GM12878 (cell line): ENCODE measurements at regions not wholly inside any gene's neighbourhood (a gene's known extent, or its start where the extent isn't known, plus 50 kb on each side); places are given as distances from the start of the nearest gene placed in this dataset.

Experiments
- CHD1 ChIP-seq: IDR thresholded peaks from 2 replicates; pipeline ENCODE4 v1.6.1; 2012; ENCODE audit warnings: low read depth, low read length, improper control_type of control experiment
- EED ChIP-seq: sonication (generic); IDR thresholded peaks from 2 replicates; pipeline ENCODE4 v1.6.1; 2016; ENCODE audit warnings: antibody characterized with exemption, low read depth
- EGR1 ChIP-seq, 2 experiments: IDR thresholded peaks; 1 replicate in 1 of 2; 2 replicates in 1 of 2; pipeline ENCODE4 v1.6.1; 2011 to 2012; ENCODE audit warnings: low read depth in 2 of 2, low read length in 2 of 2, borderline replicate concordance in 1 of 2, mild to moderate bottlenecking in 1 of 2, moderate library complexity in 1 of 2
- EP300 ChIP-seq, 2 experiments: fragments of 150-350 bp in 1 of 2; IDR thresholded peaks; 2 replicates each; pipeline ENCODE4 v1.6.1; 2011 to 2012; ENCODE audit warnings: low read depth in 2 of 2, low read length in 2 of 2, borderline replicate concordance in 1 of 2, improper control_type of control experiment in 1 of 2, inconsistent platforms in 1 of 2; ENCODE audit not compliant: control insufficient read depth in 1 of 2
- HCFC1 ChIP-seq: fragments of 150-350 bp; IDR thresholded peaks from 2 replicates; pipeline ENCODE4 v1.6.1; 2014; ENCODE audit warnings: low read length
- KLF5 ChIP-seq: fragments of 450-650 bp; IDR thresholded peaks from 2 replicates; pipeline ENCODE4 v1.6.1; 2014; ENCODE audit warnings: mild to moderate bottlenecking; ENCODE audit not compliant: partially characterized antibody
- POLR2A ChIP-seq: IDR thresholded peaks from 2 replicates; pipeline ENCODE4 v1.6.1; 2011; ENCODE audit warnings: low read depth, mild to moderate bottlenecking, low read length
- PRDM15 ChIP-seq: fragments of 450-650 bp; formaldehyde crosslinking; IDR thresholded peaks from 2 replicates; pipeline ENCODE4 v1.4.0; 2020; ENCODE audit warnings: mild to moderate bottlenecking, moderate library complexity
- RBBP5 ChIP-seq: fragments of 200-600 bp; sonication (generic); conservative IDR thresholded peaks from 2 replicates; pipeline ENCODE4 v1.6.1; 2016
- RCOR1 ChIP-seq: conservative IDR thresholded peaks from 2 replicates; pipeline ENCODE4 v1.6.1; 2012; ENCODE audit warnings: low read depth, low read length, improper control_type of control experiment
- TAF1 ChIP-seq: IDR thresholded peaks from 2 replicates; pipeline ENCODE4 v1.6.1; 2011; ENCODE audit warnings: mild to moderate bottlenecking, low read depth, low read length, borderline replicate concordance
- ZNF592 ChIP-seq: fragments of 450-650 bp; IDR thresholded peaks from 2 replicates; pipeline ENCODE4 v1.6.1; 2017; ENCODE audit warnings: mild to moderate bottlenecking, moderate library complexity
- TF ChIP-seq, protein P1 (sequence below), 3 experiments: IDR thresholded peaks in 2 of 3; conservative IDR thresholded peaks in 1 of 3; 2 replicates each; pipeline ENCODE4 v1.5.1; 2011; ENCODE audit warnings: low read depth in 3 of 3, low read length in 3 of 3, mild to moderate bottlenecking in 3 of 3, control low read depth in 2 of 3, moderate library complexity in 2 of 3, inconsistent platforms in 1 of 3, mixed read lengths in 1 of 3; ENCODE audit not compliant: control insufficient read depth in 2 of 3, insufficient read depth in 1 of 3; ENCODE audit errors: extremely low read depth in 1 of 3

DNA sequence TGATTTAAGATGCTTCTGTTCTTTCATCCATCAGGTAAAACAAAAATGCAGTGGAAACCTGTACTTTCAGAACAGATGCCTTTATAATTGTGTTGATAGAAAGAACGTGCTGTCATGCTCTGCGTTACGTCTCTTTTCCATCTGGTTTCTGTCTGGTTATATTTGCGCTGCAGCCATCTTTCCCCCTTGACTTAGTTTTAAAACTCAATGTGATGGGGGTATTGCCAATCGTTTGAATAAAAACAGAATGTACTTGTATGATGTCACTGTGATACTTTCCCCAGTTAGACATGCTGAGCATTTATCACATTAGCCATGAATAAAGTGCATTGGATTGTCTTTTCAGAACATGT, 508.6 kb downstream of the ADCYAP1 start:
- TF ChIP-seq EGR1 (IDR thresholded peaks at IDR 0.05; ENCODE audit: borderline replicate concordance in 1 of 2, low read depth in 2 of 2, low read length in 2 of 2), result no peak
- TF ChIP-seq, protein P1, sequence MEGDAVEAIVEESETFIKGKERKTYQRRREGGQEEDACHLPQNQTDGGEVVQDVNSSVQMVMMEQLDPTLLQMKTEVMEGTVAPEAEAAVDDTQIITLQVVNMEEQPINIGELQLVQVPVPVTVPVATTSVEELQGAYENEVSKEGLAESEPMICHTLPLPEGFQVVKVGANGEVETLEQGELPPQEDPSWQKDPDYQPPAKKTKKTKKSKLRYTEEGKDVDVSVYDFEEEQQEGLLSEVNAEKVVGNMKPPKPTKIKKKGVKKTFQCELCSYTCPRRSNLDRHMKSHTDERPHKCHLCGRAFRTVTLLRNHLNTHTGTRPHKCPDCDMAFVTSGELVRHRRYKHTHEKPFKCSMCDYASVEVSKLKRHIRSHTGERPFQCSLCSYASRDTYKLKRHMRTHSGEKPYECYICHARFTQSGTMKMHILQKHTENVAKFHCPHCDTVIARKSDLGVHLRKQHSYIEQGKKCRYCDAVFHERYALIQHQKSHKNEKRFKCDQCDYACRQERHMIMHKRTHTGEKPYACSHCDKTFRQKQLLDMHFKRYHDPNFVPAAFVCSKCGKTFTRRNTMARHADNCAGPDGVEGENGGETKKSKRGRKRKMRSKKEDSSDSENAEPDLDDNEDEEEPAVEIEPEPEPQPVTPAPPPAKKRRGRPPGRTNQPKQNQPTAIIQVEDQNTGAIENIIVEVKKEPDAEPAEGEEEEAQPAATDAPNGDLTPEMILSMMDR (IDR thresholded peaks at IDR 0.05 in 2 of 3, conservative IDR thresholded peaks at IDR 0.05 in 1 of 3; ENCODE audit: control insufficient read depth in 2 of 3, extremely low read depth in 1 of 3, insufficient read depth in 1 of 3, low read depth in 3 of 3, low read length in 3 of 3), result no peak
- no peak for TF ChIP-seq TAF1
- TF ChIP-seq CHD1, result no peak
- TF ChIP-seq RBBP5, result no peak
- no peak for TF ChIP-seq EED
- no peak for TF ChIP-seq KLF5
- no peak for TF ChIP-seq POLR2A
- no peak for TF ChIP-seq ZNF592
- no peak for TF ChIP-seq RCOR1
- no peak for TF ChIP-seq PRDM15
- no peak for TF ChIP-seq HCFC1
- no peak for TF ChIP-seq EP300 (IDR thresholded peaks at IDR 0.05; ENCODE audit: borderline replicate concordance in 1 of 2, control insufficient read depth in 1 of 2, low read depth in 2 of 2, low read length in 2 of 2)
